ENCODE measurements at regions not wholly inside any gene's neighbourhood (a gene's known extent, or its start where the extent isn't known, plus 50 kb on each side); places are given as distances from the start of the nearest gene placed in this dataset.
"Not testable (repeated sequence)": the region's sequence is repeated elsewhere in the genome, so short reads cannot be mapped to it uniquely, and the experiment has no call there.

DNA sequence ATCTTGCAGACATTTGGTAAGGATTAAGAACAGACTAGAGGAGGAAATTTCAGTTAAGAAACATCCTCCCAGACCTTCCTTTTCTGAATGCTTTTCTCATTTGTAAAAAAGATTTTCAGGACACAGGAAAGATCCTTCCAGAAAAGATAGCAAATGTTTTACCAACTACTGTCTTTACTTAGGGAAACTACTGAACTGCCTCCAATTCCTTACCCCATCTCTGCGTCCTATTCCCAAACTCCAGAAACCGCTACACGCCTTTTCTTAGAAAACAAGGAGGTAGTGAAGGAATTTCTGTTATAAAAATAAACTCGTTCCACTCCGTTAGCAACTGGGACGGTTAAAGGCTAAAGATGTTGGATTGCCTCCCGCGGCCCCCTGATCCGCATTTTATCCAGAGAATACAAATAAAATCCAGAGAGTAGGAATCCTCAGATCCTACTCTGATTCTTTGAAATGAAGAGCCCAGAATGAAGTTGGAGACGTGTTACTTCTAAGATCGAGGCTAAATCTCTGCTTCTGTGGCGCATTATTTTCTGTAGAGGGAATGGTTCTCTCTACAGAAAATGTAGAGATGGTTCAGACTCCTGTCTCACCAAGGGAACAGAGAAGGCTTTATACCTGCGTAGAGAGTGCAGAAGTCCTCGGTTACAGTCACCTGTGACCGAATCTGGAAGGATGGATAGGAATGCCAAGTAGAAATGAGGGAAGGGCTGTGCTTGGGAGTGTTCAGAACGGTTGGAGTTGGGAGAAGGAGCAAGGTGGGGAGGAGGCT lies 133.0 kb downstream of the GPX5 start:
- DNase-seq (ENCODE audit: low read depth): no peak

- DNase-seq (ENCODE audit: low read depth): no peak
These were observed 133.5 kb downstream of the GPX5 start for GRCh38 chr6:28659250-28659566.

DNA sequence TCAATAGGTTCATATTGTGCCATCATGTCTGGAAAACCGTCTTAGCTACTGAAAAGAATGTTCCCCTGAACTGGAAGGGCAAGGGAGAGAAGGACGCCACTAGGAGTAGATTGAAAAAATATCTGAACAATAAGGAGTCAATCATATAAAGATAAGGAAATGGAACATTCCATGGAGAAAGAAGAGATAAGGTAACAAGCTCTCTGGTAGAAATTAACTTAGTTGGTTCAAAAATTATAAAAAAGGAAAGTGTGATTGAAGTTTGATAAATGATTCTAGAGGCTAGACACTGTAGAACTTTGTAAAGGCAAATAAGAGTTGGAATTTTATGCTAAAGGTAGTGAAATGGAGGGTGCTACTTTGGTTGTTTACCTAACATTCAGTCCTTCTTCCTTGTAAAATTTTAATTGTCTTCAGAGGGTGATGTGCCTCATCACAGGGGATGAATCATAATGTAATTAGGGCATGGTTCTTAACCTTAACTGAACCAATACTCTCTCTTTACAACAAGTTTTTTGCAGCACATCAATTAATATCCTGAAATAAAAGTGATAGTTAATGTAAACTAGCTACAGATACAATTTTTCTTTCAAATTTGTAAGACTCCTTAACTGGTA lies 135.5 kb downstream of the GPX5 start:
- DNase-seq (ENCODE audit: low read depth): no peak

DNA sequence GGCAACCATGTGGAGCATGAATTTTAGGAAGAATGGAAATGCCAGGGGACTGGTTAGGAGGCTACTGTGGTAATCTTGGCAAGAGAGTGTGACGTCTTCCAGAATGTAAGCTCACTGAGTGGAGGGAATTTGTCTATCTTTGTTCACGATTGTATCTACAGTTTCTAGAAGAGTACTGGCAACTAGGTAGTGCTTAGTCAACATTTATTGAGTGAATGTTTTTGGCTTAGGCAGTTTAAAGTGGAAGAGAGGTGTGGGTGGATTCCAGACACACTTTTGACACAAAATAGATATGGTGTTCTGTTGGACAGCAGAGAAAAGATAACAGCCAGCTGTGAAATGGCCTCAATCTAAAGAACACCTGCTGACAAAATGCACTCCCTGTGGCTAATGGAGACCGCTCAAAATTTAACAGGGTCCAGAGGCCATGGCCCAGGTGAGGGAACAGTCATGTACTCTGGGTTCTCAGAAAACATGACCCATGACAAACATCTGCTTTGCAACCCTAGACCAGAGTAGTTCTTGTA lies 139.3 kb downstream of the GPX5 start:
- no peak for DNase-seq (ENCODE audit: low read depth)

- no peak for DNase-seq (ENCODE audit: low read depth)
These were observed 147.7 kb downstream of the GPX5 start for GRCh38 chr6:28673417-28673786.

DNA sequence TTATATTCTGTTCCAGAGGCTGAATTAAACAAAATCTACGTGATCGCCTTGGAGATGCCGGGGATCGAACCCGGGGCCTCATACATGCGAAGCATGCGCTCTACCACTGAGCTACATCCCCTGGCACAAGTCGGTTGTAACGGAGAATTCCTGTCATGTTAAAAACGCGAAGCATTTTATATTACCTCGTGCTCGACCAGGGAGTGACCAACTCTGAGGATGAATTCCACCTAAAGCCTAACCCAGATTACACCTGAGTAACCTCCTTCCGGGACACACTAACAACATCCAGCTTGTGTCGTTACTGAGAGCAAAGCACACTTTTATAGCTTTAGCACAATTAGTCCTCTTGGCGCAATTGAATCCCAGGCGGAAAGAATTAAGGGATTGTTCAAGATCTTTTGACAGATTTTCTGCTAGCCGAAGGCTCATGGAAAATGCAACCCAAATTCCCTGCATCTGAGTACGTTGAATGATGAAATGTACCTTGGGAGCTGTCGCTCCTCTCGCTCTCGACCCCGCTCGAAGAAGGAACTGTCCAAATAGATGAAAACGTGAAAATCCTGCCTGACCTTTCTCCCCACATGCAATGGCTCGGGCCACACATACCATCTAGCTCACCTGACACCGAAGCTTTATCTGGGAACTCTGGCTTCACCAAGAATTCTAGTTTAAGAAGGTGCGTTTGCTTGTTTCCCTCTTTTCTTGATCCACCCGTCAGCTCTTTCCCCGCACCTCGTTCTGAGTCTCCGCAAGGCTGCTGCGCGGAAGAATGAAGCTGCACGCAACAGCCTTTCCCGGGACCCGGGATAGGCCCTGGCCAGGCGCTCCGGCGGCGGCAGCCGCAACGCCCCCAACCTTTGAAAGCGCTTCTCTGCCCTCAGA lies 148.3 kb downstream of the GPX5 start:
- peak; percentile 58 for DNase-seq (ENCODE audit: low read depth)

GRCh38 chr6:28675600-28675999 lies 149.9 kb downstream of the GPX5 start:
- no peak for DNase-seq (ENCODE audit: low read depth)

- no peak for DNase-seq (ENCODE audit: low read depth)
These were observed 156.9 kb downstream of the GPX5 start for GRCh38 chr6:28682542-28682941.

DNA sequence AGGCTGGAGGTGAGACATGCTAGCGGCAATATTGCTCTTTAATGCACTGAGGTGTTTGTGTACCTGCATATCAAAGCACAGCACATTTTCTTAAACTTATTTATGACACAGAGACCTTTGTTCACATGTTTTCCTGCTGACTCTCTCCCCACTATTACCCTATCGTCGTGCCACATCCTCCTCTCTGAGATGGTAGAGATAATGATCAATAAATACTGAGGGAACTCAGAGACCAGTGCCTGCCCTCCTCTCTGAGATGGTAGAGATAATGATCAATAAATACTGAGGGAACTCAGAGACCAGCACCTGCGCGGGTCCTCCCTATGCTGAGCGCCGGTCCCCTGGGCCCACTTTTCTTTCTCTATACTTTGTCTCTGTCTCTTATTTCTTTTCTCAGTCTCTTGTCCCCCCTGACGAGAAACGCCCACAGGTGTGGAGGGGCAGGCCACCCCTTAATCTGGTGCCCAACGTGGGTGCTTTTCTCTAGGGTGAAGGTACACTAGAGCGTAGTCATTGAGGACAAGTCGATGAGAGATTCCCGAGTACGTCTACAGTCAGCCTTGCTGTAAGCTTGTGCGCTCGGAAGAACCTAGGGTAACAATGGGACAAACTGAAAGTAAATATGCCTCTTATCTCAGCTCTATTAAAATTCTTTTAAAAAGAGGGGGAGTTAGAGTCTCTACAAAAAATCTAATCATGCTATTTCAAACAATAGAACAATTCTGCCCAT lies 157.4 kb downstream of the GPX5 start:
- DNase-seq (ENCODE audit: low read depth): not testable (repeated sequence)

- peak; percentile 41 for DNase-seq (ENCODE audit: low read depth)
These were observed 158.4 kb downstream of the GPX5 start for GRCh38 chr6:28683945-28684538.

- not testable (repeated sequence) for DNase-seq (ENCODE audit: low read depth)
These were observed 160.3 kb downstream of the GPX5 start for GRCh38 chr6:28685960-28686359.

GRCh38 chr6:28686446-28687027 lies 160.9 kb downstream of the GPX5 start:
- DNase-seq (ENCODE audit: low read depth): peak; percentile 56

GRCh38 chr6:28687309-28687981 lies 161.8 kb downstream of the GPX5 start:
- DNase-seq (ENCODE audit: low read depth): not testable (repeated sequence)

DNA sequence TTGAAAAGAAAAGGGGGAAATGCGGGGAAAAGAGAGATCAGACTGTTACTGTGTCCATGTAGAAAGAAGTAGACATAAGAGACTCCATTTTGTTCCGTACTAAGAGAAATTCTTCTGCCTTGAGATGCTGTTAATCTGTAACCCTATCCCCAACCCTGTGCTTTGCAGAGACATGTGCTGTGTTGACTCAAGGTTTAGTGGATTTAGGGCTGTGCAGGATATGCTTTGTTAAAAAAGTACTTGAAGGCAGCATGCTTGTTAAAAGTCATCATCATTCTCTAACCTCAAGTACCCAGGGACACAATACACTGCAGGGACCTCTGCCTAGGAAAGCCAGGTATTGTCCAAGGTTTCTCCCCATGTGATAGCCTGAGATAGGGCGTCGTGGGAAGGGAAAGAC lies 166.3 kb downstream of the GPX5 start:
- not testable (repeated sequence) for DNase-seq (ENCODE audit: low read depth)

- peak; percentile 29 for DNase-seq (ENCODE audit: low read depth)
These were observed 167.5 kb downstream of the GPX5 start for GRCh38 chr6:28693033-28693750.

DNA sequence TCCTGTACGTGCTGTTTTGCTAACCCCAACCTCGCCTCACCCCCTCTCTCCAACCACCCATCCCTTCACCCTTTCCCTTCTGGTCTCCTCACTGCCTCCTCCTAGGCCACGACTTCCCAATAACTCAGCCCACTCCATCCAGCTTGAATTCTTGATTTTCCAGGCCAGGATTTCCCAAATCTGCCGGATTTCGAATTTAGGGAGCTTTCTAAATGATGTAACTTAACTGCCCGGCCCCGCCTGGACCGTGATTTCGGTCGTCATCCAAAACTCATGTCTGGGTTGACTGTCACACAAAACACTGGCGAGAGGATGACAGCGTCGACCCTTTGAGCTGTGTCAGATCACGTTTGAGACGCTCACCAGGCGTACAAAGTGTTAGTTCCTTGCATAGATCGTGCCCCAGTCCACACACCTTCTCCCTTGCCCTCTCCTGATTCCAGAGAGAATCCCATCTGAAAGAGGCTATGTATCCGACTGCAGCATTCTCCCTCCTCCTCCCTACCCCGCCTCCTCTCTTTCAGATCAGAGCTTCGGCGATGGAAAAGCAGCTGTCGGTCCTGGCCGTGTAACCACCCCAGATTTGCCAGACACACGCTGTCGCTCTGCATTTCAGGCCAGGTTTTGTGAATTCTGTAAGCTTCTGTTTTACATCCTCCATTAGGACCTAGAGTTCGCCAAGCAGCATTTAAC lies 168.2 kb downstream of the GPX5 start:
- no peak for DNase-seq (ENCODE audit: low read depth)

GRCh38 chr6:28695715-28696114 lies 170.0 kb downstream of the GPX5 start:
- peak; percentile 43 for DNase-seq (ENCODE audit: low read depth)

DNA sequence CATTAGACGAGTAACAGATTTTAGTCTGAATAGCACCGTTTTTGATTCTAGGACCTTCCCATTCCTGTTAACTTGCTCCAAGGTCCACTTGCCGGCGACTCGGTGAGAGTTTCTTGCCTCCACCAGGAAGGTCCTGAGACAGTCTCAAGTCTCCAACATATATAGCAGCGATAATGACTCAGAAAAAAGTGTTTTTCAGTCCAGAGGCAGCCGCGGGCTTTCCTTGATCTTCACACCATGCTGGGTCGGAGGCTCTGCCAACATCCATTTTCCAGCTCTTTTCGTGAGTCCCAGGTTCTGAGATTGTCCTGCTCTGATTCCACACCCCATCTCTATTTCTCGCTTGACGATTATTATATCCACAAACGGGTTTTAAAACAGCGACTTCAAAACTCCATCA lies 170.5 kb downstream of the GPX5 start:
- DNase-seq (ENCODE audit: low read depth): no peak

DNA sequence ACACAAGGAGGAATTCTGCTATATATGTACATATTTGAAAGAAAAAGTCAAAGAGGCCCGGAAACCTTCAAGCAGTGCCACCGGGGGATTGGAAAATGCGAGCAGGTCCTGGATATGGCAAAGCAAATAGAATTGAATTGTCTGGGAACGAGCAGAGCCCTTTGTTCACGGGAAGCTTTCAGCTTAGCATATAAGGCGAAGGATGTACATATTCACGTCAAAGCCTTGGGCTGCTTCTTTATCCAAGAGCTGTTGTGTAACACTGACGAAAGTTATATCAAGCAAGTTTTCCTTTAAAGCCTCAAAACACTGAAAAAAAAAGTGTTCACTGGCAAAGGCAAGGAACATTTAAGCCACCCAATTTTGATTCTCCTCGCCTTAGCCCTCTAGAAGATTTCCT lies 171.0 kb downstream of the GPX5 start:
- no peak for DNase-seq (ENCODE audit: low read depth)

All from amniotic epithelial cell (primary cell).